ENCODE measurements at regions not wholly inside any gene's neighbourhood (a gene's known extent, or its start where the extent isn't known, plus 50 kb on each side); places are given as distances from the start of the nearest gene placed in this dataset.

DNA sequence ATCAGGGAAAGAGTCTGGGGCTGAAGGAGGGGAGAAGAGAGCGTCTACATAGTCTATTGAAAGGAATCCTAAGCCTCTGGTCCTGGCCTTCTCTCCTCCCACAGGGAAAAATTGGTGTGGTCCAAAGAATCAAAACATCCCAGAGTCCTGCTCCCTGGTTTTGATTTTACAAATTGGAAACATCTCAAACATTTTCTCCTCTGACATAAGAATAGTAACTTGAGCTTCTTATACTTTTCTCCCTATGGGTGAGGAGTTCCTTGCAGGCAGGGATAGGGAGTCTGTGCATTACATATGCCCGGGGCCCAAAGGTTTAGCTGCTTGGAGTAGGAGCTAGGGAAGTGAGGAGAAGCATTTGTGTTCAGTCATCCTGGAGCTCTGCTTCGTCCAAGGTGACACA, 120.0 kb upstream of the GGTLC1 start:
- Histone ChIP-seq H3K36me3 (ENCODE audit: control insufficient read depth, insufficient read depth, low read length) (no peaks in the 10 kb centered on the region), H3K27me3 (ENCODE audit: control insufficient read depth, insufficient read depth, low read length) (no peaks in the 10 kb centered on the region), H3K4me3 (ENCODE audit: low read depth, low read length) (no peak overlapping the region)
- no peak for DNase-seq (ENCODE audit: low read depth)
- TF ChIP-seq, protein P1, sequence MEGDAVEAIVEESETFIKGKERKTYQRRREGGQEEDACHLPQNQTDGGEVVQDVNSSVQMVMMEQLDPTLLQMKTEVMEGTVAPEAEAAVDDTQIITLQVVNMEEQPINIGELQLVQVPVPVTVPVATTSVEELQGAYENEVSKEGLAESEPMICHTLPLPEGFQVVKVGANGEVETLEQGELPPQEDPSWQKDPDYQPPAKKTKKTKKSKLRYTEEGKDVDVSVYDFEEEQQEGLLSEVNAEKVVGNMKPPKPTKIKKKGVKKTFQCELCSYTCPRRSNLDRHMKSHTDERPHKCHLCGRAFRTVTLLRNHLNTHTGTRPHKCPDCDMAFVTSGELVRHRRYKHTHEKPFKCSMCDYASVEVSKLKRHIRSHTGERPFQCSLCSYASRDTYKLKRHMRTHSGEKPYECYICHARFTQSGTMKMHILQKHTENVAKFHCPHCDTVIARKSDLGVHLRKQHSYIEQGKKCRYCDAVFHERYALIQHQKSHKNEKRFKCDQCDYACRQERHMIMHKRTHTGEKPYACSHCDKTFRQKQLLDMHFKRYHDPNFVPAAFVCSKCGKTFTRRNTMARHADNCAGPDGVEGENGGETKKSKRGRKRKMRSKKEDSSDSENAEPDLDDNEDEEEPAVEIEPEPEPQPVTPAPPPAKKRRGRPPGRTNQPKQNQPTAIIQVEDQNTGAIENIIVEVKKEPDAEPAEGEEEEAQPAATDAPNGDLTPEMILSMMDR (IDR thresholded peaks at IDR 0.05; ENCODE audit: insufficient read depth, low read length, poor library complexity, severe bottlenecking) = no peak

DNA sequence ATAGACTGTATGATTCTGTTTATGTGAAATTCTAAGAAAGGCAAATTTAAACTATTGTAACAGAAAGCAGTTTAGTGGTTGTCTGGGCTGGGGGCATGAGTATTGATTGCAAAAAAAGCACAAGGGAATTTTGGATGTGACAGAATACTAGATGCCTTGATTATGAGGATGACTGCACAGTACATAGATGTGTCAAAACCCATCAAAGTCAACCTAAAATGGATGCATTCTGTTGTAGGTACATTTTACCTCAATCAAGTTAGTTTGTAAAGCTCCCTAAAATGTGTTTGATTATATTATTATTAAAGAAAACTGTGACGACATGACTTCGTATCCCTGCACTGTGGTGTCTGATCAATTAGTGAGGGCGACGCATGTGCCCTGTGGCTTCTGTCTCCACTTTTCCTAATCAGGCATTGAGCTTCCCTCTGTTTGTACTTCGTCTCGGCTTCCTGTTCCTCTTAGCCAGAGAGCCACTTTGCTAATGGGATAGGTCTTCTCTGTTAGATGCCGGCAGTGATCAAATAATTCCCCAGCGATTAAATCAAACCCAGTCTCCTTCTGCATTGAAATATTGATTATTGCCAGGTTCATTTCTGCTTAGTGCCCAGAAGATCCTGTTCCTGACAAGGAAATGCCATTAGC, 118.3 kb upstream of the GGTLC1 start:
- TF ChIP-seq, protein P1 (IDR thresholded peaks at IDR 0.05; ENCODE audit: insufficient read depth, low read length, poor library complexity, severe bottlenecking) = no peak
- Histone ChIP-seq H3K36me3 (ENCODE audit: control insufficient read depth, insufficient read depth, low read length) (no peaks in the 10 kb centered on the region), H3K4me3 (ENCODE audit: low read depth, low read length) (no peak overlapping the region), H3K27me3 (ENCODE audit: control insufficient read depth, insufficient read depth, low read length) (no peaks in the 10 kb centered on the region)
- DNase-seq (ENCODE audit: low read depth) = no peak

DNA sequence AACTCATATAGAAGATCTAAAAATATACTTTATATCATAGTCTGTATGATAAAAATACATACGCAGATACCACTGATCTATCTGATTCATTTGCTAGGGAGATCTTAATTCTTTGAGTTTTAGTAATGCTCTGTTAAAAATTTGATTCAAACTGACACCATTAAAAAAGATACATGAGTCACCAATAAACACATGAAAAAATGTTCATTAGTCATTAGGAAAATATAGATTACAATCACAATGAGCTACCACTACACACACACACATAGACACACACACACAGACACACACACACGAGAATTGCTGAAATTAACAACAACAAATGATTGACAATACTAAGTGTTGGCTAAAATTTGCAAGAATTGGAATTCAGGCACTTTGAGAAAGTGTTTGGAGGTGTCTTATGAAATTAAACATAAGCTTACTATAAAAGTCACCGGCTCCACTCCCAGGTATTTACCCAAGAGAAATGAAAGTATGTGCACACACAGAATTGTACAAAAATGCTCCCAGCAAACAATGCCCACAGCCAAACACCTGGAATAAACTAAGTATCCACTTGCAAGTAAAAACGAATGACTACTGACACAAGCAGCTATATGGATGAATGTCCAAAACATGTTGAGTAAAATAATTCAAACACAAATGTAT, 117.7 kb upstream of the GGTLC1 start:
- Histone ChIP-seq H3K4me3 (ENCODE audit: low read depth, low read length) (no peak overlapping the region), H3K36me3 (ENCODE audit: control insufficient read depth, insufficient read depth, low read length) (no peaks in the 10 kb centered on the region), H3K27me3 (ENCODE audit: control insufficient read depth, insufficient read depth, low read length) (no peaks in the 10 kb centered on the region)
- DNase-seq (ENCODE audit: low read depth) = no peak
- TF ChIP-seq, protein P1 (IDR thresholded peaks at IDR 0.05; ENCODE audit: insufficient read depth, low read length, poor library complexity, severe bottlenecking) = no peak

DNA sequence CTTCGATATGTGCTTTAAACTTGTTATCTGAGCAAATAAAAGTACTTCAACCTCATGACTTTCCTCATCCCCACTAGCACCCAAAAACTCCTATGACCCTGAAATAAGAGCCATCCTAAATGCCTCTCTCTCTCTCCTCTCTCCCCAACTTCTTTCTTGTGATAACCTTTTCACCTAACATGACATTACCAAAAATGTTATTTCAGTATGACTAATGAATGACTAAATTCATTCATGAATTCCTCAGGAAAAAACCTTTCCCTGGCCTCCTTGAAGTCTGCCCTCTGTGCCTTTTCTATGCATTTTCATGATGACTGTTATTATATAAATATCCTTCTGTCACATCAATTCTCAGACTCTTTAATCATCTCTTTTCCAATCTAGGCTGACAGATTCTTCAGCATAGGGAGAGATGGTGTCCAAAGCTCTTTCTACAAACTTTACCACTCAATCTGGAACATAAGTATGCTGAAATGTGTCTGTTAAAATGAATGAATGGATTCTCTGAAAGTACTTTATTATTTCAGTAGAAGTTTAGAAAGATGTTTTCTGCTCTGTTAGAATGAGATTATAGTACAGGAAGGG, 114.3 kb upstream of the GGTLC1 start:
- DNase-seq (ENCODE audit: low read depth) = no peak
- Histone ChIP-seq H3K36me3 (ENCODE audit: control insufficient read depth, insufficient read depth, low read length) (no peaks in the 10 kb centered on the region), H3K27me3 (ENCODE audit: control insufficient read depth, insufficient read depth, low read length) (no peaks in the 10 kb centered on the region), H3K4me3 (ENCODE audit: low read depth, low read length) (no peak overlapping the region)
- TF ChIP-seq, protein P1 (IDR thresholded peaks at IDR 0.05; ENCODE audit: insufficient read depth, low read length, poor library complexity, severe bottlenecking) = no peak

DNA sequence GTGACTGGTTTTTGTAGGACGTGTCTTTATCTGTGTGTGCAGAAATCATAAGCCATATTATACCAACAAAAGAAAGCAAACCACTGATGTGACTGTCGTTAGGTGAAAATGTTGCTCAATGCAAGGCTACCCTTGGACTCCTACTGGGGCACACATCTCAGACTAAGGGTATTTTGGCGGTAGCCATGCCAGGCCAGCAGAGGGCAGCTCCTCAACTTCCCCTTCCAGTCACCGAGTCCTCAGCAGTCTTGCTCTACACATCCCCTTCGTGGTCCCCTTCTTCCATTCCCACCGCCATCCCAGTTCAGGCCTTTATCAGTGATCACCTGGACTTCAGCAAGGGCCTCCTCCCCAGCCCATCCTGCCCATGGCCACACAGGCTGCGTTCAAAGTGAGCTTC, 113.7 kb upstream of the GGTLC1 start:
- TF ChIP-seq, protein P1 (IDR thresholded peaks at IDR 0.05; ENCODE audit: insufficient read depth, low read length, poor library complexity, severe bottlenecking) = peak; percentile 37
- Histone ChIP-seq H3K4me3 (ENCODE audit: low read depth, low read length) (no peak overlapping the region), H3K27me3 (ENCODE audit: control insufficient read depth, insufficient read depth, low read length) (no peaks in the 10 kb centered on the region), H3K36me3 (ENCODE audit: control insufficient read depth, insufficient read depth, low read length) (no peaks in the 10 kb centered on the region)
- no peak for DNase-seq (ENCODE audit: low read depth)

Measured in kidney epithelial cell (primary cell).